Psoas muscle (tissue), 7 donors: ENCODE measurements at regions not wholly inside any gene's neighbourhood (a gene's known extent, or its start where the extent isn't known, plus 50 kb on each side); places are given as distances from the start of the nearest gene placed in this dataset.

Source experiments
- ATAC-seq, 4 donors: fragments of 200-7000 bp; cut with Tn5 transposase; one replicate each; pipeline ENCODE4 v1.9.1; 2020; ENCODE audit warnings: moderate library complexity in 3 of 4, mild to moderate bottlenecking in 2 of 4
- DNase-seq, 2 donors: peaks; one replicate each; pipeline ENCODE4 v3.0.0-alpha.2; 2020
- H3K27ac ChIP-seq: fragments of 200-600 bp; one replicate; pipeline ENCODE4 v1.8.0; 2022
- H3K27me3 ChIP-seq, 3 donors: fragments of 200-600 bp in 1 of 3; one replicate each; pipeline versions ENCODE4 v1.6.1 to v1.8.0; 2013 to 2022; ENCODE audit warnings: low read length in 2 of 3, mild to moderate bottlenecking in 2 of 3, moderate library complexity in 1 of 3; ENCODE audit not compliant: insufficient read depth in 3 of 3
- H3K36me3 ChIP-seq, 2 donors: fragments of 200-600 bp in 1 of 2; one replicate each; pipeline versions ENCODE4 v1.6.1 to v1.8.0; 2013 to 2022; ENCODE audit warnings: low read depth in 1 of 2, mild to moderate bottlenecking in 1 of 2, moderate library complexity in 1 of 2; ENCODE audit not compliant: insufficient read depth in 1 of 2
- H3K4me1 ChIP-seq: fragments of 200-600 bp; one replicate; pipeline ENCODE4 v1.8.0; 2022
- H3K4me3 ChIP-seq: fragments of 200-600 bp; one replicate; pipeline ENCODE4 v1.8.0; 2022; ENCODE audit warnings: mild to moderate bottlenecking
- H3K9me3 ChIP-seq: fragments of 200-600 bp; one replicate; pipeline ENCODE4 v1.8.0; 2022
- WGBS, 3 donors: extraction: QIAGEN DNeasy Blood & Tissue Kit; methylation state at CpG; one replicate each; pipeline versions ENCODE4 v1.1.6 to v1.1.7; 2013; 5-methylcytosine and 5-hydroxymethylcytosine counted together
- intact Hi-C, 2 donors: fragments of 100-400 bp; cut with DNase I; formaldehyde crosslinking; loops; one replicate each; pipeline versions ENCODE4 v1.11.0 to v1.14.2; 2022
- TF ChIP-seq, protein P1 (sequence below): fragments of 200-600 bp; IDR thresholded peaks from one replicate; pipeline ENCODE4 v1.8.0; 2022; ENCODE audit warnings: antibody characterized with exemption
- donor health status: healthy with polysubstance abuse.
- donor health status: DM: no; HTN: no; CAD: no; lungs with moderate emphysema.
- donor health status: Bipolar disorder and iron deficiency.
- donor health status: healthy.
- donor health status: DM: yes; HTN: yes; CAD: no.
- donor health status: DM: no; HTN: no; CAD: no.
- donor health status: DM: yes; HTN: yes; CAD: no.

DNA sequence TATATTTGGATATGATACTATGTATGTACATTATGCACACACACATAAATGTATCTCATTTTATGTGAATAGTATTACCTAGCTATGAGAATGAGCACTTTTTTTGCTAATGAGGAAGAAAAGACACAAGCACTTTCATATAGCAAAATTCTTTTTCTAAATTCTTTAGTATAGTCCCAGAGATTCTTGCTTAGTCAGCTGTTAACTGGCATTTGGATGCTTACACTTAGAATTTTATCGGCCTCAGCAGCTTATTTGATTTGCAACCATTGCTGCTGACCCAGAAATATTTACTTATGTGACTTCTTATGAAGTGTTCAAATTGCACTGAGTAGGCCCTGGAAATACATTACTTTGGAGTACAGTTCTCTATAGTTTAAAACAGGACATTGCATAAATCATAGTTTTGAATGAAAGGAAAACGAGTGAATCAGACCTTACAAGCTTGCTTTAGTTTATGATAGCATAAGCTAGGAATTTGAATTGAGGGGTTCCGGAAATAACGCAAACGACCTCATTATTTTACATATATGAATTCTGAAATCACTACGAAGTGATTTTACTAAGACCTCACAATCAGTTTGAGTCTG, 653.9 kb upstream of the NEGR1 start:
- no peaks in the 10 kb centered on the region for H3K27me3 ChIP-seq
- intact Hi-C loops: no loop called here
- WGBS, 3 donors: 81 to 84% (median 84%) methylated on average over 6 of the region's 6 CpGs
- no peak overlapping the region for H3K4me3 ChIP-seq
- H3K27ac ChIP-seq: no peak overlapping the region
- ATAC-seq (no peak), DNase-seq (no peak)
- no peaks in the 10 kb centered on the region for H3K4me1 ChIP-seq
- H3K9me3 ChIP-seq: no peaks in the 10 kb centered on the region
- TF ChIP-seq, protein P1, sequence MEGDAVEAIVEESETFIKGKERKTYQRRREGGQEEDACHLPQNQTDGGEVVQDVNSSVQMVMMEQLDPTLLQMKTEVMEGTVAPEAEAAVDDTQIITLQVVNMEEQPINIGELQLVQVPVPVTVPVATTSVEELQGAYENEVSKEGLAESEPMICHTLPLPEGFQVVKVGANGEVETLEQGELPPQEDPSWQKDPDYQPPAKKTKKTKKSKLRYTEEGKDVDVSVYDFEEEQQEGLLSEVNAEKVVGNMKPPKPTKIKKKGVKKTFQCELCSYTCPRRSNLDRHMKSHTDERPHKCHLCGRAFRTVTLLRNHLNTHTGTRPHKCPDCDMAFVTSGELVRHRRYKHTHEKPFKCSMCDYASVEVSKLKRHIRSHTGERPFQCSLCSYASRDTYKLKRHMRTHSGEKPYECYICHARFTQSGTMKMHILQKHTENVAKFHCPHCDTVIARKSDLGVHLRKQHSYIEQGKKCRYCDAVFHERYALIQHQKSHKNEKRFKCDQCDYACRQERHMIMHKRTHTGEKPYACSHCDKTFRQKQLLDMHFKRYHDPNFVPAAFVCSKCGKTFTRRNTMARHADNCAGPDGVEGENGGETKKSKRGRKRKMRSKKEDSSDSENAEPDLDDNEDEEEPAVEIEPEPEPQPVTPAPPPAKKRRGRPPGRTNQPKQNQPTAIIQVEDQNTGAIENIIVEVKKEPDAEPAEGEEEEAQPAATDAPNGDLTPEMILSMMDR: no peak
- H3K36me3 ChIP-seq: no peaks in the 10 kb centered on the region

DNA sequence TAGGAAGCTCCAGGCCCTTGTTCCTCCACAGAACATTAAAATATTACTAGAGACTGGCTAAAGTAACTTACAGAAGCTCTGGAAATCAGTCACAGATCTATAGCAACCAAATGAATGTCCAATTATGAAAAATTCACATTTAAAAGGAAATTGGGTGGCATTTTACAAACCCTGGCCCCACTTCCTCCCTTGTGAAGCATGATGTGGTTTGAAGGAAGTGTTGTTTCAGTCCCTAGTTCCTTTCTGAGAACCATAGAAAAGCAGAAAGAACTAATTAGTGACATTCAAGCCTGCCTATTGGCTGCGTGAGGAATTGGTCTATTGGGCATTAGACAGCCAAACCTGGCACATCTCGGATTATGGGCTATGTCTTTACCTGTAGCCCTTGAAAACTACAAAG, 649.7 kb upstream of the NEGR1 start:
- intact Hi-C loops: no loop called here
- Histone ChIP-seq H3K36me3 (no peaks in the 10 kb centered on the region), H3K27me3 (no peaks in the 10 kb centered on the region), H3K9me3 (no peaks in the 10 kb centered on the region), H3K4me3 (no peak overlapping the region), H3K4me1 (no peaks in the 10 kb centered on the region), H3K27ac (no peak overlapping the region)
- DNase-seq: no peak
- WGBS, 3 donors: 78 to 80% (median 80%) methylated on average over 2 of the region's 2 CpGs
- TF ChIP-seq, protein P1: no peak
- no peak for ATAC-seq

DNA sequence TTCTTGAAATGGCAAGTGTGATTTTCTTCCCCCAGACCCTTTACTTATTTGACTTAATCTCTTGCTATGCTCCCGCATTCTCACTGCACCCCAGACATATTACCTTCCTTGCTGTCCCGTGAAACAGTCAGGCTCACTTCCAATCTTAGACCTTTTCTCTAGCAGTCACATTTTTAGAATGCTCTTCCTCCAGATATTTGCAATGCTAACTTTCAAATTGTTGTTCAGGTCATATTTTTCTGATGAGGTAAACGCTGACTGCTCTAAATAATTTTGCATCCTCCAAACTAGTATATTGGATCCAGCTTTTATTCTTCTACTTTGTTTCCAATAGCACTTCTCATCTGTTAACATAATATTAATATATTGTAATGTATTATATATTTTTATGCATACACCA, 648.2 kb upstream of the NEGR1 start:
- Histone ChIP-seq H3K27ac (no peak overlapping the region), H3K36me3 (no peaks in the 10 kb centered on the region), H3K27me3 (no peaks in the 10 kb centered on the region), H3K4me3 (no peak overlapping the region), H3K9me3 (no peaks in the 10 kb centered on the region), H3K4me1 (no peaks in the 10 kb centered on the region)
- no peak for ATAC-seq
- WGBS, 3 donors: 76 to 79% (median 77%) methylated on average over 3 of the region's 3 CpGs
- TF ChIP-seq, protein P1: no peak
- no peak for DNase-seq
- intact Hi-C loops: no loop called here

DNA sequence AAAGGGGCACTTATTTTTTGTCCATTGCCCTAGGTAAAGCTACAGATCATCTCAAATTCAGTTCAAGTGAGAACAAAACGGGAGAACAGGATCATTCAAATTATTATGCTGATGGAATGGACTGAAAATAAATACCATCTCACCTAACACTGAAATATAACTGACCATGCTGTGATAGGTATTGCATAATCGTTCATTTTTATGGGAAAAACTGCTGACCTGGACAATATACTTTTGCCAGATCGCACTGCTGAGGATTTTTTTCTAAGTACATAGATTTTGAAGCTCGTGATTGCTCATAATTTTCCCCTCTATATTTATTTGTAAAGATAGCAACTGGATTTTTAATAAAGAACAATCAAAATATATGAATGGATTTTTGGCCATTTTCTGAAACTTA, 636.6 kb upstream of the NEGR1 start:
- DNase-seq: no peak
- Histone ChIP-seq H3K9me3 (no peaks in the 10 kb centered on the region), H3K27me3 (no peaks in the 10 kb centered on the region), H3K36me3 (no peaks in the 10 kb centered on the region), H3K27ac (no peak overlapping the region), H3K4me1 (no peaks in the 10 kb centered on the region), H3K4me3 (no peak overlapping the region)
- ATAC-seq: no peak
- TF ChIP-seq, protein P1: no peak
- intact Hi-C loops: no loop called here
- 44 to 49% (median 49%) methylated on average over 4 of the region's 4 CpGs for WGBS, 3 donors

DNA sequence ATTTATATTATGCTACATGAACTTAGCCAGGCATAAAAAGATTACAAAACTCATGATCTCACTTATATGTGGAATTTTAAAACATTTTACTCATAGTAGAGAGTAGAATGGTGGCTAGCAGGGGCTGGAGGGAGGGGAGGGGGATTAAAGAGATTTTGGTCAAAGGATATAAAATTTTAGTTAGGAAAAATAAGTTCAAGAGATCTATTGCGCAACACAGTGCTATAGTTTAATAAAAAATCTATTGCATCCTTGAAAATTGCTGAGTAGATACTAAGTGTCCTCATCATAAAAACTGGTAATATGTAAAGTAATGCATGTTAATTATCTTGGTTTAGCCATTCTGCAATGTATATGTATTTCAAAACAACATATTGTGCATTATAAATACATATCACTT, 635.6 kb upstream of the NEGR1 start:
- H3K4me3 ChIP-seq: no peak overlapping the region
- no peaks in the 10 kb centered on the region for H3K9me3 ChIP-seq
- DNase-seq: no peak
- no peak for ATAC-seq
- TF ChIP-seq, protein P1: no peak
- no peaks in the 10 kb centered on the region for H3K27me3 ChIP-seq
- intact Hi-C loops: no loop called here
- no peak overlapping the region for H3K27ac ChIP-seq
- H3K36me3 ChIP-seq: no peaks in the 10 kb centered on the region
- WGBS, 3 donors: 91 to 98% (median 95%) methylated on average over 1 of the region's 1 CpG
- no peaks in the 10 kb centered on the region for H3K4me1 ChIP-seq
